Loucy (cell line): ENCODE measurements at regions not wholly inside any gene's neighbourhood (a gene's known extent, or its start where the extent isn't known, plus 50 kb on each side); places are given as distances from the start of the nearest gene placed in this dataset.

Source experiments
- CTCF ChIP-seq: fragments of 200-600 bp; sonication (generic); conservative IDR thresholded peaks from 2 replicates; pipeline ENCODE4 v1.5.1; 2014; ENCODE audit warnings: mild to moderate bottlenecking, antibody characterized with exemption, low read length
- EZH2phosphoT487 ChIP-seq: fragments of 200-600 bp; IDR thresholded peaks from 2 replicates; pipeline ENCODE4 v1.6.1; 2018; ENCODE audit warnings: antibody characterized with exemption, mild to moderate bottlenecking, moderate library complexity, borderline replicate concordance

- TF ChIP-seq CTCF (no peak), EZH2phosphoT487 (no peak)
Observed at GRCh38 chr5:63686938-63687337, 275.3 kb downstream of the HTR1A start.
